IMR-90 (cell line): ENCODE measurements at regions not wholly inside any gene's neighbourhood (a gene's known extent, or its start where the extent isn't known, plus 50 kb on each side); places are given as distances from the start of the nearest gene placed in this dataset.

Experiments used
- BHLHE40 ChIP-seq: fragments of 150-350 bp; IDR thresholded peaks from 2 replicates; pipeline ENCODE4 v1.6.1; 2016; ENCODE audit warnings: mild to moderate bottlenecking, low read depth, low read length
- CEBPB ChIP-seq: IDR thresholded peaks from 2 replicates; pipeline ENCODE4 v1.6.1; 2012; ENCODE audit warnings: low read depth, low read length, improper control_type of control experiment
- FOS ChIP-seq: fragments of 150-350 bp; IDR thresholded peaks from 2 replicates; pipeline ENCODE4 v1.6.1; 2016; ENCODE audit warnings: low read depth, low read length
- MAFK ChIP-seq: IDR thresholded peaks from 2 replicates; pipeline ENCODE4 v1.6.1; 2012; ENCODE audit warnings: low read depth, low read length, improper control_type of control experiment
- MAZ ChIP-seq: IDR thresholded peaks from 2 replicates; pipeline ENCODE4 v1.6.1; 2012; ENCODE audit warnings: low read depth, mild to moderate bottlenecking, low read length, improper control_type of control experiment, moderate library complexity, borderline replicate concordance
- MXI1 ChIP-seq: IDR thresholded peaks from 2 replicates; pipeline ENCODE4 v1.6.1; 2012; ENCODE audit warnings: low read depth, mild to moderate bottlenecking, low read length, moderate library complexity, borderline replicate concordance
- NFE2L2 ChIP-seq: fragments of 150-350 bp; IDR thresholded peaks from 2 replicates; pipeline ENCODE4 v1.6.1; 2016; ENCODE audit warnings: low read depth, mild to moderate bottlenecking, low read length
- POLR2A ChIP-seq: IDR thresholded peaks from 2 replicates; pipeline ENCODE4 v1.6.1; 2012; ENCODE audit warnings: mild to moderate bottlenecking, low read depth, low read length
- RAD21 ChIP-seq: IDR thresholded peaks from 2 replicates; pipeline ENCODE4 v1.6.1; 2012; ENCODE audit warnings: low read length, improper control_type of control experiment
- RFX5 ChIP-seq: IDR thresholded peaks from 2 replicates; pipeline ENCODE4 v1.8.0; 2012; ENCODE audit warnings: low read depth, mild to moderate bottlenecking, low read length, moderate library complexity
- SMC3 ChIP-seq: fragments of 150-350 bp; IDR thresholded peaks from 2 replicates; pipeline ENCODE4 v1.6.1; 2016; ENCODE audit warnings: low read depth, mild to moderate bottlenecking, antibody characterized with exemption, low read length, moderate library complexity
- TF ChIP-seq, protein P1 (sequence below): conservative IDR thresholded peaks from 2 replicates; pipeline ENCODE4 v1.5.1; 2012; ENCODE audit warnings: mild to moderate bottlenecking, low read depth, low read length, improper control_type of control experiment
- TF ChIP-seq, protein P2 (sequence below): fragments of 150-350 bp; IDR thresholded peaks from 2 replicates; pipeline ENCODE4 v1.6.1; 2016; ENCODE audit warnings: low read depth, mild to moderate bottlenecking, low read length, moderate library complexity, borderline replicate concordance
- TF ChIP-seq, protein P3 (sequence below): fragments of 150-350 bp; IDR thresholded peaks from 2 replicates; pipeline ENCODE4 v1.6.1; 2017; ENCODE audit warnings: mild to moderate bottlenecking, antibody characterized with exemption, low read length, low read depth

DNA sequence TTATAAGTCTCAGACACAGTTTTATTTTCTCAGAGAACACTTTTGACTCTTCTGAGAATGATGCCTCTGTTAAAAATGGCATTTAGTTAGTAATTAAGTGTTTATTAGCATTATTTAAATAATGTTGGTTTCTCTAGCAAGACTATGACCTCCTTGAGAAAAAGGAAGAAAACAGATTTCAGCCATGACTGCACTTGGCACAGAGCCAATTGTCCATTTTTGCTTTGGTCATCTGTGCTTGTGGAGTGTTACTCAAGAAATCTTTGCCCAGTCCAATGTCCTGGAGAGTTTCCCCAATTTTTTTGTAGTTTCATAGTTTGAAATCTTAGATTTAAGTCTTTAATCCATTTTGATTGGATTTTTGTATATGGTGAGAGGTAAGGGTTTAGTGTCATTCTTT is 1229.4 kb upstream of the FAM98A start:
- no peak for TF ChIP-seq CEBPB
- no peak for TF ChIP-seq RAD21
- TF ChIP-seq, protein P1, sequence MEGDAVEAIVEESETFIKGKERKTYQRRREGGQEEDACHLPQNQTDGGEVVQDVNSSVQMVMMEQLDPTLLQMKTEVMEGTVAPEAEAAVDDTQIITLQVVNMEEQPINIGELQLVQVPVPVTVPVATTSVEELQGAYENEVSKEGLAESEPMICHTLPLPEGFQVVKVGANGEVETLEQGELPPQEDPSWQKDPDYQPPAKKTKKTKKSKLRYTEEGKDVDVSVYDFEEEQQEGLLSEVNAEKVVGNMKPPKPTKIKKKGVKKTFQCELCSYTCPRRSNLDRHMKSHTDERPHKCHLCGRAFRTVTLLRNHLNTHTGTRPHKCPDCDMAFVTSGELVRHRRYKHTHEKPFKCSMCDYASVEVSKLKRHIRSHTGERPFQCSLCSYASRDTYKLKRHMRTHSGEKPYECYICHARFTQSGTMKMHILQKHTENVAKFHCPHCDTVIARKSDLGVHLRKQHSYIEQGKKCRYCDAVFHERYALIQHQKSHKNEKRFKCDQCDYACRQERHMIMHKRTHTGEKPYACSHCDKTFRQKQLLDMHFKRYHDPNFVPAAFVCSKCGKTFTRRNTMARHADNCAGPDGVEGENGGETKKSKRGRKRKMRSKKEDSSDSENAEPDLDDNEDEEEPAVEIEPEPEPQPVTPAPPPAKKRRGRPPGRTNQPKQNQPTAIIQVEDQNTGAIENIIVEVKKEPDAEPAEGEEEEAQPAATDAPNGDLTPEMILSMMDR, result no peak
- TF ChIP-seq, protein P2, sequence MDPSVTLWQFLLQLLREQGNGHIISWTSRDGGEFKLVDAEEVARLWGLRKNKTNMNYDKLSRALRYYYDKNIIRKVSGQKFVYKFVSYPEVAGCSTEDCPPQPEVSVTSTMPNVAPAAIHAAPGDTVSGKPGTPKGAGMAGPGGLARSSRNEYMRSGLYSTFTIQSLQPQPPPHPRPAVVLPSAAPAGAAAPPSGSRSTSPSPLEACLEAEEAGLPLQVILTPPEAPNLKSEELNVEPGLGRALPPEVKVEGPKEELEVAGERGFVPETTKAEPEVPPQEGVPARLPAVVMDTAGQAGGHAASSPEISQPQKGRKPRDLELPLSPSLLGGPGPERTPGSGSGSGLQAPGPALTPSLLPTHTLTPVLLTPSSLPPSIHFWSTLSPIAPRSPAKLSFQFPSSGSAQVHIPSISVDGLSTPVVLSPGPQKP, result no peak
- TF ChIP-seq, protein P3, sequence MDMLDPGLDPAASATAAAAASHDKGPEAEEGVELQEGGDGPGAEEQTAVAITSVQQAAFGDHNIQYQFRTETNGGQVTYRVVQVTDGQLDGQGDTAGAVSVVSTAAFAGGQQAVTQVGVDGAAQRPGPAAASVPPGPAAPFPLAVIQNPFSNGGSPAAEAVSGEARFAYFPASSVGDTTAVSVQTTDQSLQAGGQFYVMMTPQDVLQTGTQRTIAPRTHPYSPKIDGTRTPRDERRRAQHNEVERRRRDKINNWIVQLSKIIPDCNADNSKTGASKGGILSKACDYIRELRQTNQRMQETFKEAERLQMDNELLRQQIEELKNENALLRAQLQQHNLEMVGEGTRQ, result no peak
- TF ChIP-seq SMC3, result no peak
- no peak for TF ChIP-seq POLR2A
- no peak for TF ChIP-seq BHLHE40
- TF ChIP-seq NFE2L2, result no peak
- no peak for TF ChIP-seq MXI1
- no peak for TF ChIP-seq RFX5
- no peak for TF ChIP-seq FOS
- no peak for TF ChIP-seq MAZ
- no peak for TF ChIP-seq MAFK
